ENCODE measurements at regions not wholly inside any gene's neighbourhood (a gene's known extent, or its start where the extent isn't known, plus 50 kb on each side); places are given as distances from the start of the nearest gene placed in this dataset.

- TF ChIP-seq EZH2 (IDR thresholded peaks at IDR 0.05) (no peak), FOXP2 (optimal IDR thresholded peaks at IDR 0.05; ENCODE audit: control extremely low read depth, extremely low read length, insufficient read depth) (no peak), POLR2AphosphoS5 (IDR thresholded peaks at IDR 0.05; ENCODE audit: borderline replicate concordance, low read depth, low read length) (no peak)
Measured at GRCh38 chr2:236738030-236738429, 168.4 kb downstream of the ACKR3 start.
